GM12891 (cell line): ENCODE measurements at regions not wholly inside any gene's neighbourhood (a gene's known extent, or its start where the extent isn't known, plus 50 kb on each side); places are given as distances from the start of the nearest gene placed in this dataset.

Experiments
- PAX5 ChIP-seq: IDR thresholded peaks from 2 replicates; pipeline ENCODE4 v1.6.1; 2011; ENCODE audit warnings: low read length, moderate library complexity, mild to moderate bottlenecking; ENCODE audit not compliant: insufficient read depth, severe bottlenecking
- POLR2A ChIP-seq: IDR thresholded peaks from 2 replicates; pipeline ENCODE4 v1.6.1; 2011; ENCODE audit warnings: low read depth, low read length, control low read depth
- POLR2AphosphoS5 ChIP-seq: IDR thresholded peaks from 2 replicates; pipeline ENCODE4 v1.6.1; 2011; ENCODE audit warnings: low read depth, low read length, control low read depth
- TAF1 ChIP-seq: IDR thresholded peaks from 2 replicates; pipeline ENCODE4 v1.6.1; 2011; ENCODE audit warnings: low read depth, low read length, control low read depth

GRCh38 chr14:46368275-46368674 is 283.3 kb downstream of the RPL10L start:
- TF ChIP-seq POLR2A = no peak
- TF ChIP-seq POLR2AphosphoS5 = no peak
- TF ChIP-seq TAF1 = no peak
- TF ChIP-seq PAX5 = no peak
